ENCODE measurements at regions not wholly inside any gene's neighbourhood (a gene's known extent, or its start where the extent isn't known, plus 50 kb on each side); places are given as distances from the start of the nearest gene placed in this dataset.
A peak's percentile ranks its signal among the peaks of the same experiment; 100 is the strongest.

GRCh38 chr18:24629921-24630320 is 169.5 kb downstream of the HRH4 start:
- DNase-seq: no peak

- no peak for DNase-seq
These were observed 170.0 kb downstream of the HRH4 start for GRCh38 chr18:24630346-24630880.

GRCh38 chr18:24631243-24632025 is 171.0 kb downstream of the HRH4 start:
- DNase-seq: no peak

GRCh38 chr18:24632158-24632988 is 171.9 kb downstream of the HRH4 start:
- DNase-seq: no peak

GRCh38 chr18:24633121-24633520 is 172.7 kb downstream of the HRH4 start:
- no peak for DNase-seq

GRCh38 chr18:24649571-24649970 is 189.1 kb downstream of the HRH4 start:
- no peak for DNase-seq

GRCh38 chr18:24651434-24651833 is 191.0 kb downstream of the HRH4 start:
- DNase-seq: no peak

GRCh38 chr18:24656050-24656449 is 195.6 kb downstream of the HRH4 start:
- no peak for DNase-seq

GRCh38 chr18:24656551-24657443 is 196.4 kb downstream of the HRH4 start:
- DNase-seq: no peak

GRCh38 chr18:24657444-24657842 is 197.0 kb downstream of the HRH4 start:
- no peak for DNase-seq

- DNase-seq: no peak
These were observed 197.9 kb downstream of the HRH4 start for GRCh38 chr18:24658302-24658701.

GRCh38 chr18:24659827-24660720 is 199.6 kb downstream of the HRH4 start:
- peak; percentile 30 for DNase-seq

- DNase-seq: no peak
These were observed 200.5 kb downstream of the HRH4 start for GRCh38 chr18:24660956-24661355.

GRCh38 chr18:24662412-24662821 is 202.0 kb downstream of the HRH4 start:
- no peak for DNase-seq

- no peak for DNase-seq
These were observed 202.6 kb downstream of the HRH4 start for GRCh38 chr18:24663026-24663425.

- no peak for DNase-seq
These were observed 208.6 kb downstream of the HRH4 start for GRCh38 chr18:24669015-24669414.

- no peak for DNase-seq
These were observed 209.1 kb downstream of the HRH4 start for GRCh38 chr18:24669502-24669901.

- DNase-seq: no peak
These were observed 211.9 kb downstream of the HRH4 start for GRCh38 chr18:24672165-24672941.

- DNase-seq: no peak
These were observed 213.8 kb downstream of the HRH4 start for GRCh38 chr18:24674200-24674599.

GRCh38 chr18:24674605-24675004 is 214.2 kb downstream of the HRH4 start:
- DNase-seq: no peak

- DNase-seq: no peak
These were observed 216.6 kb downstream of the HRH4 start for GRCh38 chr18:24677011-24677410.

Measured in activated effector memory CD4-positive, alpha-beta T cell treated with Interleukin-2 at 50 U/mL for 16 hours (primary cell).